ENCODE measurements at regions not wholly inside any gene's neighbourhood (a gene's known extent, or its start where the extent isn't known, plus 50 kb on each side); places are given as distances from the start of the nearest gene placed in this dataset.

DNA sequence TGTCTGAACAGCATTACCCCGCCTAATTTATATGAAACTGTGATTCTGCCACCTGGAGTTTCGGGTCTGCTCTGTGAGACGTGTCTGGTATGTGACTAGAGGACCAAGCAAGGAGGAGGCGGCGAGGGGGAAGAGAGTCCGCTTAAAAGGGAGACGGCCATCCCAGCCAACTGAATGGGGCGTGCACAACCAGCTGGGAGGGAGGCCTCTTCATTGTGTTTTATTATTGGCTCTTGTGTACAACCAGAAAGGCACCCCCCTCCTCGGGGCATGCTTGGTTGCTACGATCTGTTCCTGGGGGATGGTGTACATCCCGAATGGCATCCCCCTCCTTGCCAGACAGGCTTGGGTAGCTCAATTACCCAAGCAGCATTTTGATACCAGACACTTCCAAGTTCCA, 384.5 kb upstream of the SALL1 start:
- TF ChIP-seq CEBPB (IDR thresholded peaks at IDR 0.05) (no peak), TCF12 (IDR thresholded peaks at IDR 0.05; ENCODE audit: low read depth) (no peak), EP300 (IDR thresholded peaks at IDR 0.05; ENCODE audit: borderline replicate concordance) (no peak), RAD21 (IDR thresholded peaks at IDR 0.05; ENCODE audit: low read depth) (no peak)
- TF ChIP-seq, protein P1, sequence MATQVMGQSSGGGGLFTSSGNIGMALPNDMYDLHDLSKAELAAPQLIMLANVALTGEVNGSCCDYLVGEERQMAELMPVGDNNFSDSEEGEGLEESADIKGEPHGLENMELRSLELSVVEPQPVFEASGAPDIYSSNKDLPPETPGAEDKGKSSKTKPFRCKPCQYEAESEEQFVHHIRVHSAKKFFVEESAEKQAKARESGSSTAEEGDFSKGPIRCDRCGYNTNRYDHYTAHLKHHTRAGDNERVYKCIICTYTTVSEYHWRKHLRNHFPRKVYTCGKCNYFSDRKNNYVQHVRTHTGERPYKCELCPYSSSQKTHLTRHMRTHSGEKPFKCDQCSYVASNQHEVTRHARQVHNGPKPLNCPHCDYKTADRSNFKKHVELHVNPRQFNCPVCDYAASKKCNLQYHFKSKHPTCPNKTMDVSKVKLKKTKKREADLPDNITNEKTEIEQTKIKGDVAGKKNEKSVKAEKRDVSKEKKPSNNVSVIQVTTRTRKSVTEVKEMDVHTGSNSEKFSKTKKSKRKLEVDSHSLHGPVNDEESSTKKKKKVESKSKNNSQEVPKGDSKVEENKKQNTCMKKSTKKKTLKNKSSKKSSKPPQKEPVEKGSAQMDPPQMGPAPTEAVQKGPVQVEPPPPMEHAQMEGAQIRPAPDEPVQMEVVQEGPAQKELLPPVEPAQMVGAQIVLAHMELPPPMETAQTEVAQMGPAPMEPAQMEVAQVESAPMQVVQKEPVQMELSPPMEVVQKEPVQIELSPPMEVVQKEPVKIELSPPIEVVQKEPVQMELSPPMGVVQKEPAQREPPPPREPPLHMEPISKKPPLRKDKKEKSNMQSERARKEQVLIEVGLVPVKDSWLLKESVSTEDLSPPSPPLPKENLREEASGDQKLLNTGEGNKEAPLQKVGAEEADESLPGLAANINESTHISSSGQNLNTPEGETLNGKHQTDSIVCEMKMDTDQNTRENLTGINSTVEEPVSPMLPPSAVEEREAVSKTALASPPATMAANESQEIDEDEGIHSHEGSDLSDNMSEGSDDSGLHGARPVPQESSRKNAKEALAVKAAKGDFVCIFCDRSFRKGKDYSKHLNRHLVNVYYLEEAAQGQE (IDR thresholded peaks at IDR 0.05; ENCODE audit: low read depth) = no peak
